HG03442 (cell line): ENCODE measurements at regions not wholly inside any gene's neighbourhood (a gene's known extent, or its start where the extent isn't known, plus 50 kb on each side); places are given as distances from the start of the nearest gene placed in this dataset.

Experiments used
- ATAC-seq: cut with Tn5 transposase; IDR thresholded peaks from one replicate; pipeline ENCODE4 v1.9.1; 2021; ENCODE audit warnings: mild to moderate bottlenecking, moderate library complexity; ENCODE audit not compliant: unreplicated experiment

DNA sequence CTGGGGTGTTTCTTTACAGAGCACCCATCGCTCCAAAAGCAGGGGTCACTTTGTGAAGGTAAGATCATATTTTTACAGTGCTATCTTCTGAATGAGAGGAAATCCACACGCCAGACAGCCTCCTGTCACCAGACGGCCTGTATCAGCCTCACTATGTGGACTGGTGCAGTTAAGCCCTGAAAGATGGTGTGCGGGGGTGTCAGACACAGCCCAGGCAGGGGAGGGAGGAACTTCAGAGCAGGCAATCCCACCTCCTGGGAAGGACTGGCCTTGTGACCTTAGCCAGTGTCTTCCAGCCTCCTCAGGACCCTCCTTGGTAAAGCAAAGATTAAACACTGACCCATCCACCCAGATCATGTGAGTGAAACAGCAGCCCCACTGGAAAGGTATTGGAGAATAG, 249.4 kb upstream of the CTAGE1 start:
- no peak for ATAC-seq

DNA sequence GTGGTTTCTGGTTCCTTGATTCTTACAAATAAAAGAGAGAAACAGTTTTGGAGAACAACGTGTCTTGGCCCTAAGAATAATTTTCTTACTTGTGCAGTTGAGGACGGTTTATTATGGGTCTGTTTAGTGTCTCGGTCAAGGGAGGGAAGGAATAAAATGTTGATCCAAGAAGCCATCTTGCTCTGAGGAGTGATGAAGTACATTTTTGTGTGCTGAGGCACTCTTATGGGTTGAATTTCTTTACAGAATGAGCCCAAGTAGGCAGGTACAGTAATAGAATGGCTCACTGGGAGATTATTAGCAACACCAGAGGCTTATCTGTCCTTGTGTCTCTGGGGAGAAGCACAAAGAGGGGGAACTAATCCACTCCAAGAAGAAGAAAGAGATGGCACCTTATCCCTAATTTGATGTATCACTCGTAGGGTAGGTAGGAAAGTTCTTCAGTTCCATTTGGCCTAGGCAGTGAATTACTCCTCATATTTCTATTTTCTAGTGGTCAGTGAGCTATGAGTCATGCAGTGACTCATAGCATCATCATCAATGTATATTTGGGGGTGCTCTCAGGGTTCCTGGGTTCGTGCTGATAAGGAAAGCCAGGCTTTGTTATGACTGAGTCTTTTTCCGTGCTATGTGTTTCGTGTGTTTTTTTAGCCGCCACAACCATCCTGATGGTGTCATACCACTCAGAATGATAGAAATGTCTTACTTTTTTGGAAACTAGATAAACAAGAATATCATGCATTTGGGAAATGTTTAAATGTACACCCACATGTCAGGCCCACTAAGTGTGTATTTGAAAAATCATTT, 250.1 kb upstream of the CTAGE1 start:
- peak; percentile 78 for ATAC-seq

DNA sequence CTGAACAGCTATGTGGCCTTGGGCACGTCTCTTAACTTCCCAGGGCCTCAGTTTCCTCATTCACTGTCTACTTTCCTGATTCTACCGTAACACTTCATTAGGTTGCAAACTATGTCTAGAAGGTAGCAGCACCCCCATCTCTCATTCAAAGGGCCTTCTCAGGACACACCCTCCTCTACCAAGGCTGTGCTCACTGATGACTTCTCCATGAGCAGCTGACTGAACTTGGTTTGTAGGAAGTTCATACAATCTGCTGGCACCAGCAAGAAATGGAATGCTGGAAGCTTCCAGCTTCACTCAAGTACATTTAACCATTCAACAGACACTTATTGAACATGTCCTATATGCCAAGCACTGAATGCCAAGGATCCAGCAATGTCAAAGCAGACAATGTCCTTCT, 250.8 kb upstream of the CTAGE1 start:
- ATAC-seq: no peak

DNA sequence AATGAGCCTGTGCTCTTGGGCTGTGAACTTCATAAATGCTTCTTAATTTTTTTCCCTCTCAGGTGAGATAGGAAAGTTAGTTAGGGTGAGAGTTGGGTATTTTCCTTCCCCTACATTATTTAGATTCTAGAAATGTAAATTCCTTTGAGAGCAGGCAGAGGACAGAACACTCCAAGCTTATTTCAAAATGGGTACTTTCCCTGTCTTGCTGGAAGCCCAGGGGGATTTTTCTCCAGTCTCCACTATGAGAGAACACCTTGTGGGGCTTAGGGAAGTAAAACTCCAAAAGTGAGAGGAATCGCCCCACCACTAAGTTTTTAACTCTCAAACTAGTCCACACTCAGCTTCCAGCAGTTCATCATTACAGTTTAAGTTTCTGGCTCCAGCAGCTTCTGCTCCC, 253.2 kb upstream of the CTAGE1 start:
- peak; percentile 35 for ATAC-seq

DNA sequence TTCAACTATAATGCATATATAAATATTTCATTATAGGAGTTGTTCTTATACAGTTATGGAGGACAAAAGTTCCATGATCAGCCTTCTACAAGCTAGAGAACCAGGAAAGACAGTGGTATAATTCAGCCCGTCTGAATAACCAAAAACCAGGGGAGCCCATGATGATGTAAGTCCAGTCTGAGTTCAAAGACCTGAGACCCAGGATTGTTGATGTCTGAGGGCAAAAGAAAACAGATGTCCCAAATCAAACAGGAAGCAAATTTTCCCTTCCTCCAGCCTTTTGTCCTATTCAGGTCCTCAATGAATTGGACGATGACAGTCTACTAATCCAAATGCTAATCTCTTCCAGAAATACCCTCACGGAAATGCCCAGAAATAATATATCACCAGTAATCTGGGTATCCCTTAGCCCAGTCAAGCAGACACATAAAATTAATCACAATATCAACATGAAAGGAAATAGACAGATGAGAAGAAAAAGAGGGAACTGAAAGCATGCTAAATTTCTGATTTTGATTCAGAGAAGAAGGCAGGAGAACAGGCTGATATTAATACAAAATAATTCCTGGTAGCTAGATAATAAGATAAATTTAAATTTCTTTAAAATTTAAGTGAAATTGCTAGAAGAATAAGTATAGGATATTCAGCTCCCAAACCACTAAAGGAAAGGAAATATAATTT, 255.6 kb upstream of the CTAGE1 start:
- no peak for ATAC-seq

DNA sequence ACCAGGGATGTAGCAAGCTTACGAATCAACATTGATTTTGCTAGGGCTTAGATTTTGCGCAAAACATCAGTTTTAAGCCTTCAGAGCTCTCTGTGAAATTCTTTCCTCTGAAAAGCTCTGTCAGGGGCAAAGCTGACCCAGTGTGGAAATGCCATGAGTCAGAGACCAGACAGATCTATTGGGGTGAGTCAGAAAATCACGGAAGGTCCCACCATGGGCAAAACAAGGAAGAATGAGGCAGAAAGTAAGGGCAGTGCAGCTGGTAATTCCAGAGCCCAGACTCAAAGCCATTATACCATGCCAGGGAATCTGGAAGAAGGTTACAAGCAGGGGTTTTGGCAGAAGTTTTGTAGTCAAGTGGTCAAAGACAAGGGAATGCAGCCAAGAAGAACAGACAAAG, 256.6 kb upstream of the CTAGE1 start:
- no peak for ATAC-seq

DNA sequence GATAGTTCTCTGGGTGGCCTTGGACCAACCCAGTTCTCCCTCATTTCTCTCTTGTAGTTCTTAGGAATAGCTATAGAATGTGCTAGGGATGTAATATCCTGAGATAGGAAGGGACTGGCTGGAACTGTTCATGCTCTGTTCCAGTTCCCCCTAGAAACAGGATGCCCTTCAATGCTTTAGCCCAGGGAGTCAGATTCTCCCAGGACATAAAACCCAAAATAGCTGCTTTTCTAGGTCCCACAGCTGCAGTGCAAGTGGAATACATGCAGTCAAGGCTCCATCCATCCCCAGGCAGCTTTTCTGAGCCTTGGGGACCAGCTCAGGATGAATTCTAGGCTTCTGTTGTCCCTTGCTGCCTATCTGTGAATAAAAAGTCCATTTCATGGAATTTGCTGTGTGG, 257.3 kb upstream of the CTAGE1 start:
- ATAC-seq: no peak

DNA sequence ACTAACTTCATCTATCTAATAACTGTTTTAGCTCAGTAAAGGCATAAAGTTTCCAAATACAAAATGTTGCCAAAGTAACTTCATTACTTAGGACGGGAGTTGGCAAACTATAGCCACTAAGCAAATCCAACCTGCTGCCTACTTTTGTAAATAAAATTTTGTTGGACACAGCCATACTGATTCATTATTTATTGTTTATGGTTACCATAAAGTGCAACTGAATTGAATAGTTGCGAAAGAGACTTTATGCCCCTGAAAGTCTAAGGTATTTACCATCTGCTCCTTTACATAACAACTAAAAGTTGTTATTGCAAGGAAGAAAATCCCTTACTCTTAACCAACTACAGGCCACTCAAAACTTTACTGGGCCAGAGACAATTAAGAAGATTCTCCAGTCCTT, 256.7 kb upstream of the RBBP8 start:
- ATAC-seq: no peak

DNA sequence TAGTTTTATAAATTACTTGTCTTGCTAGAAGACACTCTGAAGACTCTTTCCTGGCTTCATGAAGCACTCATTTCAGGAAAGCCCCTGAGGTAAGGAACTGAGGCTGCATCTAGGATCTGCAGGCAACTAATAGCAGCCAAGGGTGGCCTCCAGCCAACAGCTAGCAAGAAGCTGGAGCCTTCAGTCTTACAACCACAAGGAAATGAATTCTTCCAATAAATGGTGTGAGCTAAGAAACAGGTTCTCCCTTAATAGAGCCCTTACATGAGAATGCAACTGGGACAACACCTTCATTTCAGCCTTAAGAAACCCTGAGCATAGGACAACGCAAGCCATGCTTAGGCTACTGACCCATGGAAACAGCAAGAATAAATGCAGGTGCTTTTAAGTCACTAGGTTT, 254.6 kb upstream of the RBBP8 start:
- no peak for ATAC-seq

DNA sequence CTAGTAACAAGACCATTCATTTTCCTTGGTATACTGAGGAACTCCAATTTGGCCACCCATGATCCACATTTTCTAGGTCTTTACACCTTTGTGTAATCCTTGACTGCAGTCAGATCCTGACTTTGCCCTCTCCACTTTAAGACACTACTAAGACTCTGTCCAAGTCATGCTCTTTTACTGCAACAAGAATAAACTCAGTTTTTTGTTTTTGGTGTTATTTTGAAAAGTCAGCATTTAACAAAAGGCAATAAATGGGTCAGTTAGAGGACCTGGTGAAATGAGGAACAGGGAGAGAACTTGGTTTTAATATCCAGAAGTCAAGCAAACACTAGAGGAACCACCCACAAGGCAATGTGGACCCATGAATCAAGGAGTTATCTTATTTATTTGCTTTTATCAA, 252.2 kb upstream of the RBBP8 start:
- ATAC-seq: no peak

DNA sequence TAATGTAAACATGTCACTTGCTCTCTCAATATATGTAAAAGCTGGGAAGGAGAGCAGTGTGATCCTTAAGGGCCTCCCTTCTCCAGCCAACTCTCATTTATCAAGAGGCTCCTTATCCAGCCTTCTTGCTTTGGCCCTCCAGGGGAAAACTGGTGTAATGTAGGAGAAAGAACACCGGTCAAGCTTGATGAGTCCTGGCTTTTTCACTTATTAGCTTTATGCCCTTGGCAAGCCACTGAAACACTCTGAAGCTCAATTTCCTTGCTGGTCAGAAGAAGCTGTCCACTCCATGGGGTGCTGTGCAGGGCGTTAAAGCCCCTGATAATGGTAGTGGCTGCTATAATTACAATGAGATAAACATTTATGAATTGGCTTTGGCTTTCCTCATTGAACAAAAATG, 251.2 kb upstream of the RBBP8 start:
- no peak for ATAC-seq

DNA sequence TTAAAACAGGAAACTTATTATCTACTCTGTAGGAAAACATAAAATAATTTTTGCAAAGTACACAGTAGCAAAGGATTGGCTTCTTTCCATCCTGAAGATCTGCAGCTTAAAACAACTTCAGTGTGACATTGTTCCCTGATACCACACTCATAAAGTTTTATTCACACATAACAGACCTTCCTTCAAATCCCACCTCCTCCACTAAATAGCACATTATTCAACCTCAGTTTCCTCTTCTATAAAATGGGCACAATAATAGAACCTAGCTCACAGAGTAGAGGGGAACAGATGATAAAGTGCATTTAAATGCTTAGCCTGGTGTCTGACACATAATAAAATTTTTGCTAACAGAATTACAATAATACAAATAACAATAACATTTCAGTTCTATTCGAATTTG, 250.4 kb upstream of the RBBP8 start:
- ATAC-seq: no peak

DNA sequence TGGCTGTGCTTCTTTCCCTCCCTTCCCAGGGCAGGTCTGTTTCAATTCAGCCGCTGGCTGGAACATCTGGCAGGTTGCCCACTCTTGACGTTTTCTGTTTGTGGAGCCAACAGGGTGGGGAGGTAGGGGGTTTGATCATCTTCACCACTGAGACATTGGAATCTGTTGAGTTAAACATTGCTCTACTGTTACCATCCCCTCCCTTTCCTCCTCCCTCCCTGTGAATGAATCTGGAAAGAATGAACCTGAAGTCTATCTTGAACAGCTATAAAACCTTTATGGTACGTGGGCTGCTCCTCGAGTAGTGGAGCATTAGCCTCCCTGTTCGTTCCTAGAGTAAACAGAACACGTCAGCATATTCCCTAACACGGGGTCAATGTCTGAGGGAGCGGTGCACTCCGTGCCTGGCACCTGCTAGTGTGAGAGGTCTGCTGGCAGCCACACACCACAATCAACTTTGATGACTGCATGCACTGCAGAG, 249.9 kb upstream of the RBBP8 start:
- ATAC-seq: no peak

DNA sequence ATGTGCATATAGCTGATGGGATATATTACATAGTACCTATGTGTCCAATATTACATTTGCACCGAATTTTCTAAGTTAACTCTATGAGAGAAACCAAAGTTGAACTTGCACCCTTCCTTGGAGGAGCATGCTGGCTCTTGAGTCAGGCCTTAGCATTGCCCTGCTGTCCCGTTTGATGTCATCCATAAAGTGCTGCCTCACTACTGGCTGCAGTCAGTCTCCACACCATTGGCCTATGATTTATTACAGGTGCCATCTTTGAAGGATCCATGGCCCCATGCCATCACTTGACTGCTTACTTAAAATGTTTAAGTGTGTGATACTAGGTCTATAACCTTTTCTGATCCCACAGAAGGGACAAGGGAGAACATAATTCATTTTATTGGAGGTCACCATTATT, 249.3 kb upstream of the RBBP8 start:
- no peak for ATAC-seq

DNA sequence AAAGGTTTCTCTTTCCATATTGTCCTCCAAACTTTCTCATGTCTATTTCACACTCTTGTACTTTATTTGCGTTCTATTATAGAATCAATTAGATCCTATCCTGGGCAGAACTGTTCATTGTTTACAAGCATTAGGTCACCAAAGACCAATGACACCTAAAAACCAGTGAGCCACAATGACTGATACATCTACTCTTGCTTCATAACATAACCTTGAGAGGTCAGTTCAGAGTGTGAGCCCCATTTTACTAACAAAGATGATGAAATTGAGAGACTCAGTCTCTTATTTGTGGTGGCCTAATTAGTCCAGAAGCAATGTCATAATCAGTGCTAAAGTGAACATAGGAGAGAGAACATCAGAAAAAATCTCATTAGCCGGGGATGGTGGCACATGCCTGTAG, 248.9 kb upstream of the RBBP8 start:
- ATAC-seq: no peak

DNA sequence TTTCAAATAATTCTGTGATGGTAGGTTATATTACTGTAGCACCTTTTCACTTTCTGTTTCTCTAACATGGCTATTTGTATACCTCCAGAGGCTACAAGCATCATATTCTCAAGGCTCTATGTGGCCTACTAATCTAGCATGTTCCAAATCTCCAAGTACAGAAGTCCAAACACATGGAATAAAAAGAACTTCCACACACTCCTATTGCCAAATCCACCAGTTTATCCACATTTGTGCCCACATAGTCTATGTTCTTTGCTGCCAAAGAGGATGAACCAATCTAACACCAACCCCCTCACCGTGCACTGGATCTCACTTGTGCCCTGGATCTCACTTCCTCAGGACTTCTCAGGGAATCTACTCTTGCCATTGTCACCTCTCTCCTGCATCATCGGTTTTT, 247.3 kb upstream of the RBBP8 start:
- no peak for ATAC-seq

DNA sequence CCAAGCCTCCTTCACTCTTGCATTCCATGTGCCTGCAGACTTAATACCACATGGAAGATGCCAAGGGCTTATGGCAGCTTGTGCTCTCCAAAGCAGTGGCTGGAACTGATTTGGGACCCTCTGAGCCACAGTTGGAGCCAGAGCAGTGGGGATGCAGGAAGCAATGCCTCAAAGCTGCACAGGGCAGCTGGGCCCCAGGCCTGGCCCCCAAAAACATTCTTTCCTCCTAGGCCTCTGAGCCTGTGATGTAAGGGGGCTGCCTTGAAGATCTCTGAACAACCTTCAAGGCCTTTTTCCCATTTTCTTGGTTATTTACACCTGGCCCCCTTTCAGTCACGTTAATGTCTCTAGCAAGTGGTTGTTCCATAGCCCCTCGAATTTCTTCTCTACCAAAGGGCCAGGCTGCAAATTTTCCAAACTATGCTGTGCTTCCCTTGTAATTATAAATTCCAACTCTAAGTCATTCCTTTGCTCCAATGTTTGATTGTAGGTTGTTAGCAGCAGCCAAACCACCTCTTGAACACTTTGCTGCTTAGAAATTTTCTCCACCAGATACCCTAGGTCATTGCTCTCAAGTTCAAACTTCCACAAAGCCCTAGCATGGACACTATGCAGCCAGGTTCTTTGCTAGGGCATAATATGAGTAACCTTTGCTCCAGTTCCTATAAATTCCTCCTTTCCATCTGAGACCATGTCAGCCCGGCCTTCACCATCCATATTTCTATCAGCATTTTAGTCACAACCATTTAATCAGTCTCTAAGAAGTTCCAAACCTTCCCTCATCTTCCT, 245.0 kb upstream of the RBBP8 start:
- ATAC-seq: no peak

DNA sequence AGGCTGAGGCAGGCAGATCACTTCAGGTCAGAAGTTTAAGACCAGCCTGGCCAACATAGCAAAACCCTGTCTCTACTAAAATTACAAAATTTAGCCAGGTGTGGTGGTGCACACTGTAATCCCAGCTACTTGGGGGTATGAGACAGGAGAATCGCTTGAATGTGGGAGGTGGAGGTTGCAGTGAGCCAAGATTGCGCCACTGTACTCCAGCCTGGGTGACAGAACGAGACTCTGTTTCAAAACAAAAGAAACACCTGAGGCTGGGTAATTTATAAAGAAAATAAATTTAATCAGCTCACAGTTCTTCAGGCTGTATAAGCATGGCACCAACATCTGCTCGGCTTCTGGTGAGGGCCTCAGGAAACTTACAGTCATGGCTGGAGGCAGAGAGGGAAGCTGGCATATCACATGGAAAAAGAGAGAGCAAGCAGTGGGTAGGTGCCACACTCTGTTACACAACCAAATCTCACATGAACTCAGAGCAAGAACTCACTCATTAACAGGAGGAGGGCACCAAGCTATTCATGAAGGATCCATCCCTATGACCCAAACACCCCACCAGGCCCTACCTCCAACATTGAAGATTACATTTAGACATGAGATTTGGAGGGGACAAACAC, 244.1 kb upstream of the RBBP8 start:
- no peak for ATAC-seq

DNA sequence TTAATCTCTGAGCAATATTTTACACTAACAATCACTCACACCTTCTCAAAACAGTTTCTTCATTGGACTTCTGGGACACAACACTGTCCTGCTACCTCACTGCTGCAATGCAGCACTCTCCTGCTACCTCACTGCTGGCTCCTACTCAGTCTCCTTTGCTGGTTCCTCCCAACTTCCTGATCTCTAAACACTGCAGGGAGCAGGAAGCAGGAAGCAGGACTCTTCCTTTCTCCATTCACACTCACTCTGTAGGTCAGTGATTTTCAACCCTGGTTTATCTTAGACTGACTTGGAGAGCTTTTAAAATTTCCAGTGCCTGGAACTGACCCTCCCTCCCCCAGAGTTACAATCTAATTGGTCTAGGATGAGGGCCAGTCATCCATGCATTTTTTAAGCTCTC, 243.4 kb upstream of the RBBP8 start:
- ATAC-seq: no peak

DNA sequence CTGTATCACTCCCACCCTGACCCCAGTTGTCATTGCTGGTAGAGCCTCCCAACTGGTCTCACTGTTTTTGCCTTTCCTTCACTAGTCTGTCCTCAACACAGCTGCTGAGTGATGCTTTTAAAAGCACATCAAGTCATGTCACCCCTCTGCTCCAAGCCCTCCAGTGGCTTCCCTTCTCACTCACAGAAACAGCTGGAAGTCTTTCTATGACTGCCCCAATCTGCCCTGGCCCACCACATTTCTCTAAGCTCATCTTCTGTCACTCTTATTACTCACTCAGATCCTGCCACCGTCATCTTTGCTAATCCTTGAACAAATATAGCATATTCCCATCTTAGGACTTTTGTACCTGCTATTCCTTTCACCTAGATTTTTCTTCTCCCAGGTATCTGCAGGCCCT, 242.6 kb upstream of the RBBP8 start:
- no peak for ATAC-seq

DNA sequence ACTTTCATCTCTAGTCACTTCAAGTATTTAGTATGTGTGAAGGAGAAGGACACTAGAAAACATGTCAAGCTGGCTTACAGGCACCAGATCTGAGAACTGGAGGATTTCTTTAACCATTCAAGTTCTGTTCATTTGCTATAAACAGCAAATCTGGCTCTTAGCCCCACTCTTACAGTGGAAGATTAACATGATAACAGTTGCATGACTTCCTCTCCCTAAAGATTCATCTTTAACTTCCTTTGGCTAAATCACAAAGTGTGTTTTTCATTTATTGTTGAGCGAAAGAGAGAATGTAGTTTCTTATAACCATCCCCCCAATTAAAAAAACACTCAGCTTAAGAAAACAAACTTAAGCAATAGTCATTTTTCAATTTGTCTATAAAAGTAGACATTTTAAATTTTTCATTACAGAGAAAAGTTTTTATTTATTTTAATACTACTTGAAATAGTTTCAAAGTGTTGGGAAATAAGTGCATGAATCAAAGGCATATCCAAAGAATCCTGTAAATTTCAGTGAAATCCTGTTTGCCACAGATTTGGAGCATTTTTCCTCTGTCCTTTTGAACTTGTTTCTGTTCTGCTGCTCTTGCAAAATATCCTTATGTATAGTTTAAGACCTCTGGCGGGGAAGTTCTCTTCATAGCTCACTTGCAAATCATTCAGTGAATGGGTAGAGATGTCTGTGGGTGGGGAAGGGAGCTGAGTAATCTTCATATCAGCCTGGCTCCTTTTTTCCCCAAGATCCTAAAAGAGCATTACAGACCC, 241.0 kb upstream of the RBBP8 start:
- no peak for ATAC-seq
